HG03342 (cell line): ENCODE measurements at regions not wholly inside any gene's neighbourhood (a gene's known extent, or its start where the extent isn't known, plus 50 kb on each side); places are given as distances from the start of the nearest gene placed in this dataset.
A peak's percentile ranks its signal among the peaks of the same experiment; 100 is the strongest.

Experiments used
- ATAC-seq: cut with Tn5 transposase; IDR thresholded peaks from one replicate; pipeline ENCODE4 v1.9.1; 2021; ENCODE audit warnings: mild to moderate bottlenecking, moderate library complexity; ENCODE audit not compliant: unreplicated experiment

GRCh38 chr7:24341691-24342413 lies 57.9 kb downstream of the NPY start:
- ATAC-seq, result no peak

GRCh38 chr7:24343614-24344013 lies 59.6 kb downstream of the NPY start:
- ATAC-seq, result no peak

- ATAC-seq, result no peak
These were observed 62.1 kb downstream of the NPY start for GRCh38 chr7:24346129-24346528.

DNA sequence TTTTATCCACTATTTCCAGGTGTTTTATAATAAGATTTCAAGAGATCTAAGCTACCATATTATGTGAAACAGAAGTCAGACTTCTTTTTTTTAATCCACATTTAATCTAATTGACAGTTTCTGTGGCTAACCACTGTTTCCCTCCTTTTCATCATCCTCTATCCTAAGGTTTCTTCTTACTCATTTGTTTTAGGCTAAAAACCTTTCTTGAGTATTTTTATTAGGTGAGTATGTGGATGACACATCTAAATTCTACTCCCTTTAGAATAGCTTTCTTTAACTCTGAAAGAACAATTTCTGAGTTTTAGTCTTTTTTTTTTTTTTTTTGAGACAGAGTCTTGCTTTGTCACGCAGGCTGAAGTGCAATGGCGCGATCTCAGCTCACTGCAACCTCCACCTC lies 62.7 kb downstream of the NPY start:
- no peak for ATAC-seq

DNA sequence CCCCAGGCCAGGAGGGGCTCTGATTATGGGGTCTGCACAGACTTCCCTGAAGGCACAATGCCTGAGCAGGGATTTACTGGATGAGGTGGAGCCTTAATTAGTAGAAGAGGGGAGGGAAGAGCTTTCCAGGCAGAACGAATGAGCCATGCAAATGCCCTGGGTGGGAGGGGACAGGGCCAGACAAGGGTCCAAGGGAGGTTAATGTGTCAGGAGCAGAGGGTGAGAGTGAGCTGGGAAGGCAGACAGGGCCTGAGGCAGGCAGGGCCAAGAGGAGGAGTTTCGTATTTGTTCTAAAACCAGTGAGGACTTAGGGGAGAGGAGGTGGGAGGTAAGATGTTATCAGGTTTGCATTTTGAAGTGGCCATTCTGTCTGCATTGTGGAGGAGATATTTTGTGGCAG lies 65.3 kb downstream of the NPY start:
- no peak for ATAC-seq

DNA sequence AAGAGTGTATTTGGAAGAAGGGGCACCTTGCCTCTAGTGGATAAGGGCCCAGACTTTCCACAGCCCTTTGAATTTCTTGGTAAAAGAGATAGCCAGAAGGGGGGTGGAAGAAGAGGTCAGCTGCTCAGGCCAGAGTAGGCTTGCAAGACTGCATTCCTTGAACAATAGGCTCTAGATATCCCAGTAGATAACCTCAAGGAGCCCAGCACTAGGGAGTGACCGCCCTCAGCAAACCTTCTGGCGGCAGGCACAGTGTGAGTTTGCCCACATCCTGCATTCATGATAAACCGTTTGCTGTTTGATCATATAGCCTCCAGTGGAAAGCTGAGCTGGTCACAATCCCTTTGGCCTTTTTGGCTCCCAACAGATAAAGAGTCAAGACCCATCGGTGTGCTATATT lies 70.5 kb downstream of the NPY start:
- ATAC-seq, result no peak

DNA sequence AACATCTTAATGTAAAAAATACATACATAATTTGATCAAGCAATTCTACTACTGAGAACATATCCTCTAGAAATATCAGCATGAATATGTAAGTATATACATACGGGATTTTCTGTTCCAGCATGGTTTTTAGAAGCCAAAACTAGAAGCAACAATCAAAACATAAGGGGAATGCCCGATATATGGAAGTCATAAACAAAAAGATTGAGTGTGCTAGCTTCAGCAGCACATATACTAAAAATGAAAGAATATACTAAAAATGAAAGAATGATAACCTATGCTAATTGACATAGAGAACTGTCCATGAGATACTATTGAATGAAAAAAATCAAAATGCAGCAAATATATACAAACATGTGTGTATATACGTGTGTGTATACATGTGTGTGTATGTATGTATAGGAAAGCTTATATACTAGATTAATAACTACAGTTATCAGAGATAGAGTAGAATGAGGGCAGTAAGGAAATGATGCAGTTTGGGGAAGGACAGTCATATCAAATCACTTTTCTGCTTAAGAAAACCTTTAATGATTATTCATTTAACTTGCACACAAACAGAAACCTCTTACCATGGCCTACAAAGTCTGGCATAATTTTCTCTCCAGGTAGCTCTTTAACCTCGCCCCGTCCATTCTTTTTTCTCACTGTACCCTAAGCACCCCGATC lies 72.9 kb downstream of the NPY start:
- no peak for ATAC-seq

- no peak for ATAC-seq
These were observed 77.0 kb downstream of the NPY start for GRCh38 chr7:24361001-24361400.

DNA sequence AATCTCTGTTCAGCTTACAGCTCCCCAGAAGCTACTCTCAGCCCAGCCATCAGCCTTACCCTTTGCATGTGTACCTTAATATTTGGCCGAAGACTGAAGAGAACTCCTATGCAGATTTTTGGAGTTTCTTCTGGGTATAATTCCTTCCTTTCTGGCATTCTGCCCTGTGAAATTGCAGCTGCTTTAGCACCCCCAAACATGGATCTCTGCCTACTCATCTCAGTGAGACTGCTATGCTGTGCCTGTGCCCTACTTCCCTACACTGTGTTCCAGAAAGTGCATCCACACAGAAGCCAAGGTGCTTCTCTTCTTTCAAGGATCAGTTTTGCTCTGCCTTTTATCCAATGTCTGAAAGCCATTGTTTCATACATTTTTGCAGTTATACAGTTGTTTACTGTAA lies 81.6 kb downstream of the NPY start:
- no peak for ATAC-seq

- ATAC-seq, result no peak
These were observed 82.9 kb downstream of the NPY start for GRCh38 chr7:24366876-24367275.

GRCh38 chr7:24368161-24368560 lies 84.2 kb downstream of the NPY start:
- ATAC-seq, result no peak

- no peak for ATAC-seq
These were observed 86.6 kb downstream of the NPY start for GRCh38 chr7:24370541-24370940.

GRCh38 chr7:24372961-24373955 lies 89.3 kb downstream of the NPY start:
- no peak for ATAC-seq

GRCh38 chr7:24378871-24379616 lies 95.1 kb downstream of the NPY start:
- ATAC-seq, result no peak

GRCh38 chr7:24381894-24382505 lies 98.0 kb downstream of the NPY start:
- peak; percentile 73 for ATAC-seq

- ATAC-seq, result no peak
These were observed 99.1 kb downstream of the NPY start for GRCh38 chr7:24383055-24383454.

DNA sequence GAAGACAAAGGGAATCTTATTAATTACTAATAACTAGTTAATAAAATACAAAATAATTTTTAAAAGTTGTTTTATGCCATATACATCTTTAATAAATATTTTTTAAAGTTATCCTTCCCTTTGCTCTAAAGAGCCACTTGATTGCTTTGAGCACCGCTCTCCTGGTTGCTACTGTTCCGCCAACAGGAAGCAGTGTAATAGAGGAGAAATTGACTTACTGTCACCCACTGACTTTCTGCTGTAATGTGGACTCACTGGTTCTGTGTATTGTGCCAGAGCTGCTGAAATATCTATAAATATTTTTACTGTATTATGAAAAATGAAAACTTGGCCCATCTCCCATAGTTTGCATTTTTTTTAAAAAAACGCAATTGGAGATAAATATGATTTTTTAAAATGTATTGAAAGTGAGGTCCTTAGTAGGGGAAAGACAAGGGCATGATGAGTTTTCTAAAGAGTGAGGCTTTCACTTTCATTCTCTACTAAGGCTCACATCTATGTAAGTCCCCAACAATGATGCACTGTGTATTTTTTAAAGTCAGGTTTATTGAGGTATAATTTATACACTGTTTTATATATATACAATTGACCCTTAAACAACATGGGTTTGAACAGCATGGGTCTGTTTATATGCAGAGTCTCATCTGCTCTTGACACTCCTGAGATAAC lies 100.5 kb downstream of the NPY start:
- ATAC-seq, result peak; percentile 48

GRCh38 chr7:24388212-24388611 lies 104.2 kb downstream of the NPY start:
- ATAC-seq, result no peak

GRCh38 chr7:24390376-24391157 lies 106.6 kb downstream of the NPY start:
- no peak for ATAC-seq
